ENCODE measurements at regions not wholly inside any gene's neighbourhood (a gene's known extent, or its start where the extent isn't known, plus 50 kb on each side); places are given as distances from the start of the nearest gene placed in this dataset.

DNA sequence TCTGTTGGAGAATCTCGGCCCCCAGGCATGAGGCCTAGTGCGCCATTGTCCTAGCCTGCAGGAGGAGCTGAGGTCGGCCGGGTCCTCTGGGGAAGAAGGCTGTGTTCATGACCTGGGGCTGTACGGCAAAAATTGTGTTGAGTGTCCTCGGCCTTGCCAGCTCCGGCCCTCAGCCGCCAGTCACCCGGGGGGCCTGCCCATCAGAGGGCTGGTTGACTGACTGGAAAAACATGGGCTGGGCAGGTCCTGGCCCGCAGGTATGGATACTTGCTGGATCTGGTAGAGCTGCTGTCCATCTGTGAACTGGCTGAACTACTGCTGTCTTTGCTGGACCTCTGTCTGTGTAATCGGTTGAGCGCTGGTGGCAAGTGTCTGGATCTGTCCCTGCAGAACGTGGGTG is 136.7 kb upstream of the GAS1 start:
- TF ChIP-seq, protein P1, sequence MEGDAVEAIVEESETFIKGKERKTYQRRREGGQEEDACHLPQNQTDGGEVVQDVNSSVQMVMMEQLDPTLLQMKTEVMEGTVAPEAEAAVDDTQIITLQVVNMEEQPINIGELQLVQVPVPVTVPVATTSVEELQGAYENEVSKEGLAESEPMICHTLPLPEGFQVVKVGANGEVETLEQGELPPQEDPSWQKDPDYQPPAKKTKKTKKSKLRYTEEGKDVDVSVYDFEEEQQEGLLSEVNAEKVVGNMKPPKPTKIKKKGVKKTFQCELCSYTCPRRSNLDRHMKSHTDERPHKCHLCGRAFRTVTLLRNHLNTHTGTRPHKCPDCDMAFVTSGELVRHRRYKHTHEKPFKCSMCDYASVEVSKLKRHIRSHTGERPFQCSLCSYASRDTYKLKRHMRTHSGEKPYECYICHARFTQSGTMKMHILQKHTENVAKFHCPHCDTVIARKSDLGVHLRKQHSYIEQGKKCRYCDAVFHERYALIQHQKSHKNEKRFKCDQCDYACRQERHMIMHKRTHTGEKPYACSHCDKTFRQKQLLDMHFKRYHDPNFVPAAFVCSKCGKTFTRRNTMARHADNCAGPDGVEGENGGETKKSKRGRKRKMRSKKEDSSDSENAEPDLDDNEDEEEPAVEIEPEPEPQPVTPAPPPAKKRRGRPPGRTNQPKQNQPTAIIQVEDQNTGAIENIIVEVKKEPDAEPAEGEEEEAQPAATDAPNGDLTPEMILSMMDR (conservative IDR thresholded peaks at IDR 0.05; ENCODE audit: low read depth, low read length) = no peak
- DNase-seq (ENCODE audit: low read depth) = no peak

DNA sequence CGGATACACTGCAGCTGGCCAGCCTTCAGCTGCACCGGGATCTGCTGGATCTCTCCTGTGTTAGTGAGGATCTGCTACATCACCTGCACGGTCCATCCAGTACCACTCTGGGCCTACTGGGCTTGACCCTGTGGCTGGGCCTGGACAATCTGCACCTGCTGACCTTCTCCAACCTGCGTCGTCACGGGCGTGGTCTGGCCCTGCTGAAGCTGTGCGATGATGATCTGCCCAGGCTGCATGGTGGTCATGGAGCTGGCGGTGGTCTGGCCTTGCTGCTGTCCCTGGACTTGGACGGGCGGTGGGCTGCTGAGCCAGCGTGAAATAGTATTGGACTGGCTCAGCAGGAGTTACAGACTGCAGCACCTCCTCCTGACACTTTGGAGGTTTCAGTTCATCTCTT is 137.1 kb upstream of the GAS1 start:
- no peak for DNase-seq (ENCODE audit: low read depth)
- TF ChIP-seq, protein P1 (conservative IDR thresholded peaks at IDR 0.05; ENCODE audit: low read depth, low read length) = no peak
- H3K4me3 ChIP-seq (ENCODE audit: low read length) = no peak overlapping the region

More for the DNA sequence above, 136.7 kb upstream of the GAS1 start:
- no peak overlapping the region for H3K4me3 ChIP-seq (ENCODE audit: low read length)

DNA sequence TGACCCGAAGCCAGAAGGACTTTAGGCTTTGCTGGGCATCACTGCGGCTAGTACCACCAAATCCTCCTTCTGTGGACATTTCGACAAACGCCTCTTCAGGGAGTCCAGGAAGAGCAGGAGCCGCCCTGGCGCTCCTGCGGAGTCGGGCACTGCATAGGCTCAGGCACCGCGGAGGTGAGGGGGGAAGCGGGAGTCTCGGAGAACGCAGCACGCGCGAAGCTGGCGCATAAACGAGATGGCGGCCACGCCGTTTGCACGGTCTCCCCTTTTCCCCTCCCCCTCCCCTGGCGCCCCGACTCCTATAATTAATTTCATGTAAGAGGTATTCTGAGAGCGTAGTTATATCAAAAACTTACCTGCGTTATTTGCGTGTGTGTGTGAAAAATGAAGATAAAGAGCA is 137.8 kb upstream of the GAS1 start:
- H3K4me3 ChIP-seq (ENCODE audit: low read length) = no peak overlapping the region
- TF ChIP-seq, protein P1 (conservative IDR thresholded peaks at IDR 0.05; ENCODE audit: low read depth, low read length) = no peak

DNA sequence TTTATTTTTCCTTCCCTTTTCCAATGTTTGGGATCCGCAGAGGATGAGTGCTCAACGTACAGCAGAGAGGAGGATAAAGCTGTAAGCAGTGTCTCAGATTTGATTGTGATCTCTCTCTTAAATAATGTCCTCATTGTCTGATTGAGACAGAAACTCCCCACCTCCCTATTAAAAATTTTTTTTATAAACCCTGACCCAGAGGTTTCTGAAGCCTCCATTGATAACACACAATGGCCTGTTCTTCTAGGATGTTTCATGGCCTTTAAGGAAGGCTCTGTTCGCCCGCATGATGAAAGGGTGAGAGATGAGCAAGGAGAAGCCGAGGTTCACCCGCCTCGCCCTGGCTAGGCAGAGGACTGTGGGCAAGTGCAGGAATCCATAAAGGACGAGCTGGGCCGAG is 138.2 kb upstream of the GAS1 start:
- no peak for DNase-seq (ENCODE audit: low read depth)
- TF ChIP-seq, protein P1 (conservative IDR thresholded peaks at IDR 0.05; ENCODE audit: low read depth, low read length) = no peak

More for the DNA sequence above, 137.8 kb upstream of the GAS1 start:
- DNase-seq (ENCODE audit: low read depth) = no peak

DNA sequence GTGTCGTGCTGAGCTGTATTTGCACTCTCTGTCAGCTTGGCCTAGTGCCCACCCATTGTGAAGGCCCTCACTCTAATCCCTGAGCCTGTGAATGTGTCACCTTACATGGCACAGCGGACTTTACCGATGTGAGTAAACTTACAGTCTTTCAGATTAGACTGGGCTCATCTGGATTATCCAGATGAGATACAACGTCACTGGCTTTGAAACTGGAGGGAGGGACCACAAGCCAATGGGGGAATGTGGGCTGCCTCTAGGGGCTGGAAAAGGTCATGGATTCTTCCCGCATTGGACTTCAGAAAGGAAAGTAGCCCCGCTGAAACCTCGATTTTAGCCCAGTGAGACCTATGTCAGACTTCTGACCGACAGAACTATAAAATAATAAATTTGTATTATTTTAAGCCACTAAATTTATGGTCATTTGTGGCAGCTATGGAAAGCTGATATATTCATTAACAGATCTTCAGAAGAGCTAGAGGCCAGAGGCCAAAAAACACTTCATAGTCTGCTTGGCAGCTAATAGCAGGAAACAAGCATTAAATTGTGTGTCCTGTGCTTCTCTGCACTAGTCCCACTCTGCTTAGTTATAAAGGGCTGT is 139.0 kb upstream of the GAS1 start:
- H3K4me3 ChIP-seq (ENCODE audit: low read length) = no peak overlapping the region
- TF ChIP-seq, protein P1 (conservative IDR thresholded peaks at IDR 0.05; ENCODE audit: low read depth, low read length) = no peak
- no peak for DNase-seq (ENCODE audit: low read depth)

More for the DNA sequence above, 138.2 kb upstream of the GAS1 start:
- no peak overlapping the region for H3K4me3 ChIP-seq (ENCODE audit: low read length)

DNA sequence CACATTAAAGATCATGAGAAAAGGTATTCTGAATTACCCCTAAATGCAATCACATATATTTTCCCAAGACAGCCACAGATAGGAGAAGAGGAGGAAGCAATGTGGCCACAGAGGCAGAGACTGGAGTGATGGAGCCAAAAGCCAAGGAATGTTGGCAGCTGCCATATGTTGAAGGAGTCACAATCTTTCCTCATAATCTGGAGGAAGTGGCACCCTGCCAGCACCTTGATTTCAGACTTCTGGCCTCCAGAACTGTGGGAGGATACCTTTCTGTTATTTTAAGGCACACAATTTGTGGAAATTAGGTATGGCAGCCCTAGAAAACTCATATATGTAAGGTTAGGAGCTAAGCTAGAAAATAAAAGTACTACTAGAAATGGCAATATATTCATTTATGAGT is 139.9 kb upstream of the GAS1 start:
- no peak for DNase-seq (ENCODE audit: low read depth)
- no peak overlapping the region for H3K4me3 ChIP-seq (ENCODE audit: low read length)
- TF ChIP-seq, protein P1 (conservative IDR thresholded peaks at IDR 0.05; ENCODE audit: low read depth, low read length) = no peak

DNA sequence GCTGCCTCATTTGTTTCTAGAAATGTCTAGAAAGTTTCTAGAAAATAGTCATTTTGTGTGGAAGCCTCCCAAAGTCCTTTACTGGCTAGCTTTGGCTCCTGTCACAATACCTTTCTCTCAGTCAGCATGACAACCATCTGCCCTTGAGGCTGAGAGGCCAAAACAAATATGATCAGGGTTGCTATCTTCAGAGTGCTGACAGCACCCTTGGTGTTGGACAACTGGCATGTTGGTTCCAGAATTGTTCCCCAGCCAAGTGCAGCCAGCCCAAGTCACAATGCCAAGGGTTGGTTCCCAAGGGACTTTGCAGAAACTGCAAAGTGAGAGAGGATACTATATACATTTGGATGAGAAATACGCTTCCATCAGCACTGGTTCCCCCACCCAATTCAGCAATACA is 140.9 kb upstream of the GAS1 start:
- no peak overlapping the region for H3K4me3 ChIP-seq (ENCODE audit: low read length)
- TF ChIP-seq, protein P1 (conservative IDR thresholded peaks at IDR 0.05; ENCODE audit: low read depth, low read length) = no peak
- no peak for DNase-seq (ENCODE audit: low read depth)

All from retinal pigment epithelial cell (primary cell).